ENCODE measurements at regions not wholly inside any gene's neighbourhood (a gene's known extent, or its start where the extent isn't known, plus 50 kb on each side); places are given as distances from the start of the nearest gene placed in this dataset.

- no peaks in the 10 kb centered on the region for H3K4me1 ChIP-seq (ENCODE audit: control insufficient read depth, insufficient read depth, low read length)
- intact Hi-C loops (cut with micrococcal nuclease; ENCODE audit: unreplicated experiment): no loop called here
- H3K36me3 ChIP-seq (ENCODE audit: control insufficient read depth, insufficient read depth, low read length): no peaks in the 10 kb centered on the region
- no TSS peak for BruUV-seq (replicated peaks)
- H3K27me3 ChIP-seq (ENCODE audit: control insufficient read depth, insufficient read depth, low read length): no peaks in the 10 kb centered on the region; the same call in 1 of the 2 replicates
- DNase-seq (ENCODE audit: low read depth, low spot score) (no peak), ATAC-seq (no peak)
- H3K4me3 ChIP-seq (ENCODE audit: low read depth in 2 of 2, low read length in 2 of 2): no peak overlapping the region
- in situ Hi-C loops (cut with HindIII; ENCODE audit: low pct_unique_long_range_greater_than_20kb, low sequenced_read_pairs): no loop called here
- H3K9me3 ChIP-seq (ENCODE audit: control insufficient read depth, insufficient read depth, low read depth, low read length): no peaks in the 10 kb centered on the region
- ChIA-PET CTCF (interaction anchor here (0.5 kb wide), 1 partner anchor 128 kb away, joined by 4 read pairs; no protein-coding TSS in a partner anchor), POLR2A (no interaction called here)
- TF ChIP-seq, protein P1, sequence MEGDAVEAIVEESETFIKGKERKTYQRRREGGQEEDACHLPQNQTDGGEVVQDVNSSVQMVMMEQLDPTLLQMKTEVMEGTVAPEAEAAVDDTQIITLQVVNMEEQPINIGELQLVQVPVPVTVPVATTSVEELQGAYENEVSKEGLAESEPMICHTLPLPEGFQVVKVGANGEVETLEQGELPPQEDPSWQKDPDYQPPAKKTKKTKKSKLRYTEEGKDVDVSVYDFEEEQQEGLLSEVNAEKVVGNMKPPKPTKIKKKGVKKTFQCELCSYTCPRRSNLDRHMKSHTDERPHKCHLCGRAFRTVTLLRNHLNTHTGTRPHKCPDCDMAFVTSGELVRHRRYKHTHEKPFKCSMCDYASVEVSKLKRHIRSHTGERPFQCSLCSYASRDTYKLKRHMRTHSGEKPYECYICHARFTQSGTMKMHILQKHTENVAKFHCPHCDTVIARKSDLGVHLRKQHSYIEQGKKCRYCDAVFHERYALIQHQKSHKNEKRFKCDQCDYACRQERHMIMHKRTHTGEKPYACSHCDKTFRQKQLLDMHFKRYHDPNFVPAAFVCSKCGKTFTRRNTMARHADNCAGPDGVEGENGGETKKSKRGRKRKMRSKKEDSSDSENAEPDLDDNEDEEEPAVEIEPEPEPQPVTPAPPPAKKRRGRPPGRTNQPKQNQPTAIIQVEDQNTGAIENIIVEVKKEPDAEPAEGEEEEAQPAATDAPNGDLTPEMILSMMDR (IDR thresholded peaks at IDR 0.05): no peak
- no peak for TF ChIP-seq POLR2AphosphoS5 (IDR thresholded peaks at IDR 0.05; ENCODE audit: low read depth, low read length)
- TF ChIP-seq REST (IDR thresholded peaks at IDR 0.05; ENCODE audit: insufficient read depth in 1 of 2, low read depth in 2 of 2, low read length in 1 of 2): no peak
- TF ChIP-seq TCF7L2 (IDR thresholded peaks at IDR 0.05; ENCODE audit: low read depth, low read length): no peak
- TF ChIP-seq SIN3A (IDR thresholded peaks at IDR 0.05; ENCODE audit: borderline replicate concordance, insufficient read depth, low read depth, low read length): no peak
- no peak overlapping the region for H3K27ac ChIP-seq (ENCODE audit: low read length)
Measured at GRCh38 chr11:15780382-15780781, 576.0 kb downstream of the SOX6 start.

- POLR2A ChIA-PET: no interaction called here
- TF ChIP-seq, protein P1 (IDR thresholded peaks at IDR 0.05): no peak
- TF ChIP-seq REST (IDR thresholded peaks at IDR 0.05; ENCODE audit: insufficient read depth in 1 of 2, low read depth in 2 of 2, low read length in 1 of 2): no peak
- TF ChIP-seq SIN3A (IDR thresholded peaks at IDR 0.05; ENCODE audit: borderline replicate concordance, insufficient read depth, low read depth, low read length): no peak
- TF ChIP-seq TCF7L2 (IDR thresholded peaks at IDR 0.05; ENCODE audit: low read depth, low read length): no peak
- TF ChIP-seq POLR2AphosphoS5 (IDR thresholded peaks at IDR 0.05; ENCODE audit: low read depth, low read length): no peak
- H3K4me3 ChIP-seq (ENCODE audit: low read depth in 2 of 2, low read length in 2 of 2): no peak overlapping the region
- no peaks in the 10 kb centered on the region; the same call in 1 of the 2 replicates for H3K27me3 ChIP-seq (ENCODE audit: control insufficient read depth, insufficient read depth, low read length)
- H3K27ac ChIP-seq (ENCODE audit: low read length): no peak overlapping the region
- DNase-seq (ENCODE audit: low read depth, low spot score) (no peak), ATAC-seq (no peak)
- CTCF ChIA-PET: no interaction called here
- in situ Hi-C loops (cut with HindIII; ENCODE audit: low pct_unique_long_range_greater_than_20kb, low sequenced_read_pairs) (no loop called here), intact Hi-C loops (cut with micrococcal nuclease; ENCODE audit: unreplicated experiment) (no loop called here)
- H3K36me3 ChIP-seq (ENCODE audit: control insufficient read depth, insufficient read depth, low read length): no peaks in the 10 kb centered on the region
- no peaks in the 10 kb centered on the region for H3K4me1 ChIP-seq (ENCODE audit: control insufficient read depth, insufficient read depth, low read length)
- BruUV-seq (replicated peaks): no TSS peak
- no peaks in the 10 kb centered on the region for H3K9me3 ChIP-seq (ENCODE audit: control insufficient read depth, insufficient read depth, low read depth, low read length)
Measured at GRCh38 chr11:15780837-15781236, 575.5 kb downstream of the SOX6 start.

Measured in Panc1 (cell line).